Activated T-cell treated with anti-CD3 and anti-CD28 coated beads, Interleukin-2, amount 50 U/mL, for 4 hours (primary cell): ENCODE measurements at regions not wholly inside any gene's neighbourhood (a gene's known extent, or its start where the extent isn't known, plus 50 kb on each side); places are given as distances from the start of the nearest gene placed in this dataset.
"Not testable (repeated sequence)": the region's sequence is repeated elsewhere in the genome, so short reads cannot be mapped to it uniquely, and the experiment has no call there.

Experiments used
- ATAC-seq, 2 donors: fragments of 200-7000 bp; cut with Tn5 transposase; one replicate each; pipeline ENCODE4 v1.10.0; 2021
- DNase-seq: peaks from one replicate; pipeline ENCODE4 v3.0.0-alpha.2; 2020
- H3K27me3 Mint-ChIP-seq: one replicate; pipeline ENCODE4 v1.8.0; 2021; ENCODE audit warnings: low read depth, mixed read lengths
- H3K36me3 Mint-ChIP-seq: one replicate; pipeline ENCODE4 v1.8.0; 2022; ENCODE audit warnings: mixed read lengths; ENCODE audit not compliant: insufficient read depth
- H3K4me1 Mint-ChIP-seq: one replicate; pipeline ENCODE4 v1.8.0; 2021; ENCODE audit warnings: low read depth, mixed read lengths
- H3K4me3 Mint-ChIP-seq: one replicate; pipeline ENCODE4 v1.8.0; 2021; ENCODE audit warnings: mild to moderate bottlenecking, moderate library complexity, mixed read lengths
- H3K9me3 Mint-ChIP-seq: one replicate; pipeline ENCODE4 v1.8.0; 2021; ENCODE audit warnings: mixed read lengths

GRCh38 chr4:163693211-163693610 is 198.7 kb downstream of the TMA16 start:
- peaks cover 4% of the 10 kb centered on the region for H3K9me3 Mint-ChIP-seq
- H3K36me3 Mint-ChIP-seq: no peaks in the 10 kb centered on the region
- no peaks in the 10 kb centered on the region for H3K4me1 Mint-ChIP-seq
- H3K27me3 Mint-ChIP-seq: peaks cover 10% of the 10 kb centered on the region
- no peak for ATAC-seq
- no peak overlapping the region for H3K4me3 Mint-ChIP-seq
- no peak for DNase-seq

GRCh38 chr4:163693776-163694175 is 199.3 kb downstream of the TMA16 start:
- peaks cover 13% of the 10 kb centered on the region for H3K27me3 Mint-ChIP-seq
- H3K9me3 Mint-ChIP-seq: peaks cover 4% of the 10 kb centered on the region
- ATAC-seq (no peak), DNase-seq (no peak)
- no peak overlapping the region for H3K4me3 Mint-ChIP-seq
- no peaks in the 10 kb centered on the region for H3K4me1 Mint-ChIP-seq
- H3K36me3 Mint-ChIP-seq: no peaks in the 10 kb centered on the region

- no peaks in the 10 kb centered on the region for H3K36me3 Mint-ChIP-seq
These were observed 199.9 kb downstream of the TMA16 start for GRCh38 chr4:163694385-163694784.

GRCh38 chr4:163697121-163697520 is 202.6 kb downstream of the TMA16 start:
- Mint-ChIP-seq H3K36me3 (no peaks in the 10 kb centered on the region), H3K27me3 (peaks cover 13% of the 10 kb centered on the region), H3K4me3 (no peak overlapping the region), H3K4me1 (no peaks in the 10 kb centered on the region), H3K9me3 (peaks cover 4% of the 10 kb centered on the region)
- ATAC-seq (no peak), DNase-seq (no peak)

More at GRCh38 chr4:163694385-163694784, 199.9 kb downstream of the TMA16 start:
- ATAC-seq (no peak), DNase-seq (no peak)
- no peaks in the 10 kb centered on the region for H3K4me1 Mint-ChIP-seq
- peaks cover 4% of the 10 kb centered on the region for H3K9me3 Mint-ChIP-seq
- H3K4me3 Mint-ChIP-seq: no peak overlapping the region
- H3K27me3 Mint-ChIP-seq: peaks cover 13% of the 10 kb centered on the region

GRCh38 chr4:163700383-163700782 is 205.9 kb downstream of the TMA16 start:
- H3K27me3 Mint-ChIP-seq: peaks cover 12% of the 10 kb centered on the region
- DNase-seq, H3K9me3 Mint-ChIP-seq, ATAC-seq, H3K36me3 Mint-ChIP-seq, H3K4me1 Mint-ChIP-seq, H3K4me3 Mint-ChIP-seq: not testable (repeated sequence)

GRCh38 chr4:163701916-163702315 is 207.4 kb downstream of the TMA16 start:
- no peaks in the 10 kb centered on the region for H3K4me1 Mint-ChIP-seq
- no peak for ATAC-seq
- no peak for DNase-seq
- peaks cover 8% of the 10 kb centered on the region for H3K27me3 Mint-ChIP-seq
- H3K9me3 Mint-ChIP-seq: peaks cover under 1% of the 10 kb centered on the region
- no peaks in the 10 kb centered on the region for H3K36me3 Mint-ChIP-seq
- no peak overlapping the region for H3K4me3 Mint-ChIP-seq

- DNase-seq: no peak
- peaks cover 6% of the 10 kb centered on the region for H3K27me3 Mint-ChIP-seq
- ATAC-seq: no peak
- no peaks in the 10 kb centered on the region for H3K4me1 Mint-ChIP-seq
- no peaks in the 10 kb centered on the region for H3K36me3 Mint-ChIP-seq
- H3K4me3 Mint-ChIP-seq: no peak overlapping the region
- no peaks in the 10 kb centered on the region for H3K9me3 Mint-ChIP-seq
These were observed 208.2 kb downstream of the TMA16 start for GRCh38 chr4:163702736-163703135.

- Mint-ChIP-seq H3K9me3 (no peaks in the 10 kb centered on the region), H3K27me3 (peaks cover 5% of the 10 kb centered on the region), H3K36me3 (no peaks in the 10 kb centered on the region), H3K4me1 (no peaks in the 10 kb centered on the region), H3K4me3 (no peak overlapping the region)
- ATAC-seq (no peak), DNase-seq (no peak)
These were observed 208.8 kb downstream of the TMA16 start for GRCh38 chr4:163703251-163703650.

- ATAC-seq (no peak), DNase-seq (no peak)
- H3K4me1 Mint-ChIP-seq: no peaks in the 10 kb centered on the region
- H3K27me3 Mint-ChIP-seq: no peaks in the 10 kb centered on the region
- H3K36me3 Mint-ChIP-seq: no peaks in the 10 kb centered on the region
- no peak overlapping the region for H3K4me3 Mint-ChIP-seq
- no peaks in the 10 kb centered on the region for H3K9me3 Mint-ChIP-seq
These were observed 213.4 kb downstream of the TMA16 start for GRCh38 chr4:163707873-163708272.

GRCh38 chr4:163709601-163710000 is 215.1 kb downstream of the TMA16 start:
- Mint-ChIP-seq H3K4me3 (no peak overlapping the region), H3K36me3 (no peaks in the 10 kb centered on the region), H3K27me3 (no peaks in the 10 kb centered on the region), H3K4me1 (no peaks in the 10 kb centered on the region), H3K9me3 (no peaks in the 10 kb centered on the region)
- ATAC-seq: no peak
- no peak for DNase-seq

- Mint-ChIP-seq H3K4me1 (no peaks in the 10 kb centered on the region), H3K9me3 (no peaks in the 10 kb centered on the region), H3K27me3 (no peaks in the 10 kb centered on the region), H3K4me3 (no peak overlapping the region), H3K36me3 (no peaks in the 10 kb centered on the region)
- ATAC-seq (no peak), DNase-seq (no peak)
These were observed 215.7 kb downstream of the TMA16 start for GRCh38 chr4:163710158-163710557.

GRCh38 chr4:163724495-163724894 is 230.0 kb downstream of the TMA16 start:
- not testable (repeated sequence) for ATAC-seq, H3K4me3 Mint-ChIP-seq, H3K27me3 Mint-ChIP-seq, H3K9me3 Mint-ChIP-seq, H3K4me1 Mint-ChIP-seq, DNase-seq, H3K36me3 Mint-ChIP-seq

- ATAC-seq: no peak
- Mint-ChIP-seq H3K4me3 (no peak overlapping the region), H3K4me1 (no peaks in the 10 kb centered on the region), H3K27me3 (peaks cover 4% of the 10 kb centered on the region), H3K9me3 (no peaks in the 10 kb centered on the region), H3K36me3 (no peaks in the 10 kb centered on the region)
- no peak for DNase-seq
These were observed 232.2 kb downstream of the TMA16 start for GRCh38 chr4:163726641-163727040.

GRCh38 chr4:163731071-163731470 is 236.6 kb downstream of the TMA16 start:
- ATAC-seq (no peak), DNase-seq (no peak)
- H3K4me3 Mint-ChIP-seq: no peak overlapping the region
- no peaks in the 10 kb centered on the region for H3K36me3 Mint-ChIP-seq
- no peaks in the 10 kb centered on the region for H3K4me1 Mint-ChIP-seq
- no peaks in the 10 kb centered on the region for H3K9me3 Mint-ChIP-seq
- H3K27me3 Mint-ChIP-seq: peaks cover 4% of the 10 kb centered on the region

GRCh38 chr4:163732473-163732872 is 238.0 kb downstream of the TMA16 start:
- Mint-ChIP-seq H3K4me1 (no peaks in the 10 kb centered on the region), H3K27me3 (peaks cover 4% of the 10 kb centered on the region), H3K9me3 (no peaks in the 10 kb centered on the region), H3K36me3 (no peaks in the 10 kb centered on the region), H3K4me3 (no peak overlapping the region)
- no peak for ATAC-seq
- DNase-seq: no peak

- ATAC-seq (no peak), DNase-seq (no peak)
- Mint-ChIP-seq H3K4me3 (no peak overlapping the region), H3K27me3 (no peaks in the 10 kb centered on the region), H3K9me3 (no peaks in the 10 kb centered on the region), H3K4me1 (no peaks in the 10 kb centered on the region), H3K36me3 (no peaks in the 10 kb centered on the region)
These were observed 242.4 kb downstream of the TMA16 start for GRCh38 chr4:163736876-163737275.
